Ascending aorta (tissue), 2 donors: ENCODE measurements at regions not wholly inside any gene's neighbourhood (a gene's known extent, or its start where the extent isn't known, plus 50 kb on each side); places are given as distances from the start of the nearest gene placed in this dataset.

Experiments
- DNase-seq, 2 donors: peaks; one replicate each; pipeline ENCODE4 v3.0.0-alpha.2; 2019; ENCODE audit warnings: low spot score in 2 of 2
- H3K27ac ChIP-seq, 2 donors: fragments of 200-600 bp; sonication (generic); one replicate each; pipeline ENCODE4 v1.5.1; 2016 to 2017; ENCODE audit warnings: mild to moderate bottlenecking in 1 of 2
- H3K27me3 ChIP-seq: fragments of 200-600 bp; sonication (generic); one replicate; pipeline ENCODE4 v1.5.1; 2017
- H3K36me3 ChIP-seq, 2 donors: fragments of 200-600 bp; sonication (generic); one replicate each; pipeline ENCODE4 v1.5.1; 2016
- H3K4me1 ChIP-seq, 2 donors: fragments of 200-600 bp; sonication (generic); one replicate each; pipeline ENCODE4 v1.5.1; 2016 to 2017; ENCODE audit warnings: mild to moderate bottlenecking in 1 of 2
- H3K4me3 ChIP-seq, 2 donors: fragments of 200-600 bp; sonication (generic); one replicate each; pipeline ENCODE4 v1.5.1; 2016 to 2017; ENCODE audit warnings: mild to moderate bottlenecking in 1 of 2
- H3K9me3 ChIP-seq, 2 donors: fragments of 200-600 bp; sonication (generic); one replicate each; pipeline ENCODE4 v1.5.1; 2016
- intact Hi-C: fragments of 100-400 bp; cut with DNase I; formaldehyde crosslinking; loops from one replicate; pipeline ENCODE4 v1.15.1; 2023
- TF ChIP-seq, protein P1 (sequence below), 3 experiments: fragments of 200-600 bp in 2 of 3; fragments of 450-650 bp in 1 of 3; sonication (generic) in 2 of 3; IDR thresholded peaks; one replicate each; pipeline ENCODE4 v1.5.1; 2016 to 2019; ENCODE audit warnings: antibody characterized with exemption in 3 of 3, mild to moderate bottlenecking in 1 of 3, moderate library complexity in 1 of 3

- Histone ChIP-seq H3K4me3 (no peak overlapping the region), H3K27me3 (no peaks in the 10 kb centered on the region), H3K36me3 (no peaks in the 10 kb centered on the region), H3K9me3 (no peaks in the 10 kb centered on the region), H3K4me1 (no peaks in the 10 kb centered on the region), H3K27ac (no peak overlapping the region)
- intact Hi-C loops = no loop called here
- TF ChIP-seq, protein P1, sequence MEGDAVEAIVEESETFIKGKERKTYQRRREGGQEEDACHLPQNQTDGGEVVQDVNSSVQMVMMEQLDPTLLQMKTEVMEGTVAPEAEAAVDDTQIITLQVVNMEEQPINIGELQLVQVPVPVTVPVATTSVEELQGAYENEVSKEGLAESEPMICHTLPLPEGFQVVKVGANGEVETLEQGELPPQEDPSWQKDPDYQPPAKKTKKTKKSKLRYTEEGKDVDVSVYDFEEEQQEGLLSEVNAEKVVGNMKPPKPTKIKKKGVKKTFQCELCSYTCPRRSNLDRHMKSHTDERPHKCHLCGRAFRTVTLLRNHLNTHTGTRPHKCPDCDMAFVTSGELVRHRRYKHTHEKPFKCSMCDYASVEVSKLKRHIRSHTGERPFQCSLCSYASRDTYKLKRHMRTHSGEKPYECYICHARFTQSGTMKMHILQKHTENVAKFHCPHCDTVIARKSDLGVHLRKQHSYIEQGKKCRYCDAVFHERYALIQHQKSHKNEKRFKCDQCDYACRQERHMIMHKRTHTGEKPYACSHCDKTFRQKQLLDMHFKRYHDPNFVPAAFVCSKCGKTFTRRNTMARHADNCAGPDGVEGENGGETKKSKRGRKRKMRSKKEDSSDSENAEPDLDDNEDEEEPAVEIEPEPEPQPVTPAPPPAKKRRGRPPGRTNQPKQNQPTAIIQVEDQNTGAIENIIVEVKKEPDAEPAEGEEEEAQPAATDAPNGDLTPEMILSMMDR (IDR thresholded peaks at IDR 0.05) = no peak
- DNase-seq = no peak
Measured at GRCh38 chr12:114967151-114967550, 283.2 kb upstream of the TBX3 start.

GRCh38 chr12:114964841-114965240 is 280.9 kb upstream of the TBX3 start:
- Histone ChIP-seq H3K9me3 (no peaks in the 10 kb centered on the region), H3K27ac (no peak overlapping the region), H3K4me1 (no peaks in the 10 kb centered on the region), H3K27me3 (no peaks in the 10 kb centered on the region), H3K36me3 (no peaks in the 10 kb centered on the region), H3K4me3 (no peak overlapping the region)
- intact Hi-C loops = no loop called here
- no peak for DNase-seq
- TF ChIP-seq, protein P1 (IDR thresholded peaks at IDR 0.05) = no peak

- no peaks in the 10 kb centered on the region for H3K36me3 ChIP-seq
- no peaks in the 10 kb centered on the region for H3K9me3 ChIP-seq
- no peaks in the 10 kb centered on the region for H3K4me1 ChIP-seq
- H3K27ac ChIP-seq = no peak overlapping the region
- TF ChIP-seq, protein P1 (IDR thresholded peaks at IDR 0.05) = no peak
- no peak for DNase-seq
- H3K4me3 ChIP-seq = no peak overlapping the region
- intact Hi-C loops = no loop called here
- no peaks in the 10 kb centered on the region for H3K27me3 ChIP-seq
Measured at GRCh38 chr12:114963846-114964245, 279.9 kb upstream of the TBX3 start.

GRCh38 chr12:114961491-114961890 is 277.5 kb upstream of the TBX3 start:
- no peaks in the 10 kb centered on the region for H3K36me3 ChIP-seq
- TF ChIP-seq, protein P1 (IDR thresholded peaks at IDR 0.05) = no peak
- DNase-seq = no peak
- intact Hi-C loops = no loop called here
- H3K4me3 ChIP-seq = no peak overlapping the region
- H3K27ac ChIP-seq = no peak overlapping the region
- H3K27me3 ChIP-seq = no peaks in the 10 kb centered on the region
- H3K9me3 ChIP-seq = no peaks in the 10 kb centered on the region
- H3K4me1 ChIP-seq = no peaks in the 10 kb centered on the region

DNA sequence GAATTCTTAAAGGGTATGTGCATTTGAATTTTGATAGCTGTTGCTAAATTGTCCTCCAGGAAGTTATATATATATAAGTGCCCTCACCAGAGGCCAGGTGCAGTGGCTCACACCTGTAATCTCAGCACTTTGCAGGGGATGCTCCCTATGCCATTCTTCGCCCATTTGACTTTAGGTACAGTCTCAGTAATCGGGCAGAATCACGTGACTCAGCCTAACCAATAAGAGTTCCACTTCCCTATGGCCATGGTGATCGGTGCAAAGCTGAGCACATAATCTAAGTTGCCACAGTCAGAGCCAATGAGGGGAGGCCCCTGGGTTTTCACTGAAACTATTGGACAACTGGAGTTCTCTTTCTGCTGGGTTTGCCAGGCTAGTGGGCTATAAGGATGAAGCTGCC is 274.6 kb upstream of the TBX3 start:
- no peak overlapping the region for H3K27ac ChIP-seq
- no peaks in the 10 kb centered on the region for H3K36me3 ChIP-seq
- no peak for DNase-seq
- intact Hi-C loops = no loop called here
- no peaks in the 10 kb centered on the region for H3K4me1 ChIP-seq
- TF ChIP-seq, protein P1 (IDR thresholded peaks at IDR 0.05) = no peak
- H3K4me3 ChIP-seq = no peak overlapping the region
- no peaks in the 10 kb centered on the region for H3K9me3 ChIP-seq
- no peaks in the 10 kb centered on the region for H3K27me3 ChIP-seq

DNA sequence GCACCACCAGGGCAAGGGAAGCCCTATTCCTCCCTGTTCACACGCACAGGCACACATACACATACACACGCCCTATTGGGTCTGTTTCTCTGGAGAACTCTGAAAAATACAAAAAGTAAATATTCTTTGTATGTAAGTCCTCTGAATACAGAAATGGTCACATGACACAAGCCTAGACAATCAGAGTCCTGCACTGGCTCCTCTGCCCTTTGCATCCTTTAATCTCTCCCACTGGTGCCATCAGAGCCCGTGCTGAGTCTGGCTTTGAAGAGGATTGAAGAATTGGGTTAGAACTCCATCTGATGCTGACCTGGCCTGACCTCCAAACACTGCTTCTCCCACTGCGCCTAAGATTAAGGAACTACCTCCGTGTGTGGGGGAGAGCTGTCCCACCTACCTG is 273.2 kb upstream of the TBX3 start:
- TF ChIP-seq, protein P1 (IDR thresholded peaks at IDR 0.05) = no peak
- Histone ChIP-seq H3K36me3 (no peaks in the 10 kb centered on the region), H3K27me3 (no peaks in the 10 kb centered on the region), H3K27ac (no peak overlapping the region), H3K9me3 (no peaks in the 10 kb centered on the region), H3K4me1 (no peaks in the 10 kb centered on the region), H3K4me3 (no peak overlapping the region)
- no peak for DNase-seq
- intact Hi-C loops = no loop called here
